ENCODE measurements at regions not wholly inside any gene's neighbourhood (a gene's known extent, or its start where the extent isn't known, plus 50 kb on each side); places are given as distances from the start of the nearest gene placed in this dataset.

GRCh38 chr10:58918887-58919286 is 257.6 kb upstream of the PHYHIPL start:
- Histone ChIP-seq H3K27ac (no peak overlapping the region), H3K4me1 (peaks cover 5% of the 10 kb centered on the region), H3K9me3 (no peaks in the 10 kb centered on the region), H3K36me3 (ENCODE audit: low read depth, missing control alignments) (no peaks in the 10 kb centered on the region), H3K27me3 (no peaks in the 10 kb centered on the region), H3K4me3 (no peak overlapping the region)
- intact Hi-C loops (cut with DNase I; ENCODE audit: low total_unique reads) = no loop called here
- TF ChIP-seq CTCF (IDR thresholded peaks at IDR 0.05) = no peak
- no peak for TF ChIP-seq POLR2A (IDR thresholded peaks at IDR 0.05)
- no peak for DNase-seq
- WGBS, 2 donors = 92 to 93% methylated on average over 2 of the region's 2 CpGs

- H3K4me3 ChIP-seq = no peak overlapping the region
- no peaks in the 10 kb centered on the region for H3K9me3 ChIP-seq
- intact Hi-C loops (cut with DNase I; ENCODE audit: low total_unique reads) = no loop called here
- no peaks in the 10 kb centered on the region for H3K27me3 ChIP-seq
- H3K4me1 ChIP-seq = peaks cover 5% of the 10 kb centered on the region
- 37 to 51% methylated on average over 3 of the region's 3 CpGs for WGBS, 2 donors
- H3K36me3 ChIP-seq (ENCODE audit: low read depth, missing control alignments) = no peaks in the 10 kb centered on the region
- no peak overlapping the region for H3K27ac ChIP-seq
- TF ChIP-seq CTCF (IDR thresholded peaks at IDR 0.05) = no peak
- no peak for TF ChIP-seq POLR2A (IDR thresholded peaks at IDR 0.05)
- DNase-seq = no peak
These were observed 256.4 kb upstream of the PHYHIPL start for GRCh38 chr10:58919927-58920654.

- no peak overlapping the region for H3K4me3 ChIP-seq
- no peaks in the 10 kb centered on the region for H3K27me3 ChIP-seq
These were observed 255.8 kb upstream of the PHYHIPL start for GRCh38 chr10:58920655-58921003.

DNA sequence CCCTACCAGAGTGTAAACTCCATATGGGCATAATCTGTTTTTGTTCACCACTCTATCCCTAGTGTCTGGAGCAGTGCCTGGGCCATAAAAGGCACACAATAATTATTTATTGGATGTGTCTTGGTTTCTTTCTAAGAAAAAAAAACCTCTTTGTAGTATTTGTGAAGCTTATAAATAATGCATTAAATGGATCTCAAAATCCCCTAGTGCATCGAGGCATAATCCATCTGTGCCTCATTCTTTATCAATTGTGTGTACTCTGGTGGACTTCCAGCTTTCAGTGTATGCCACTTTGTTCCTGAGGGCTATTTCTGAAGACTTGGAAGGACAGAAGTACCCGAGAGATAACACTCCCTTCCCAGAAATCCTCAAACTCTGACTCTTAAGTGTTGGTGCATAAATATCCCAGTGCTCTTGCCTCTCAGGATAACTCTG is 255.0 kb upstream of the PHYHIPL start:
- H3K4me3 ChIP-seq = no peak overlapping the region
- no peak for DNase-seq
- peaks cover 5% of the 10 kb centered on the region for H3K4me1 ChIP-seq
- no peaks in the 10 kb centered on the region for H3K9me3 ChIP-seq
- no peaks in the 10 kb centered on the region for H3K27me3 ChIP-seq
- intact Hi-C loops (cut with DNase I; ENCODE audit: low total_unique reads) = no loop called here
- H3K27ac ChIP-seq = no peak overlapping the region
- no peaks in the 10 kb centered on the region for H3K36me3 ChIP-seq (ENCODE audit: low read depth, missing control alignments)
- TF ChIP-seq POLR2A (IDR thresholded peaks at IDR 0.05) = no peak
- no peak for TF ChIP-seq CTCF (IDR thresholded peaks at IDR 0.05)
- WGBS, 2 donors = 41 to 55% methylated on average over 2 of the region's 2 CpGs

More at GRCh38 chr10:58920655-58921003, 255.8 kb upstream of the PHYHIPL start:
- Histone ChIP-seq H3K27ac (no peak overlapping the region), H3K36me3 (ENCODE audit: low read depth, missing control alignments) (no peaks in the 10 kb centered on the region), H3K9me3 (no peaks in the 10 kb centered on the region), H3K4me1 (peaks cover 5% of the 10 kb centered on the region)
- no peak for TF ChIP-seq POLR2A (IDR thresholded peaks at IDR 0.05)
- no peak for TF ChIP-seq CTCF (IDR thresholded peaks at IDR 0.05)
- no peak for DNase-seq
- intact Hi-C loops (cut with DNase I; ENCODE audit: low total_unique reads) = no loop called here

DNA sequence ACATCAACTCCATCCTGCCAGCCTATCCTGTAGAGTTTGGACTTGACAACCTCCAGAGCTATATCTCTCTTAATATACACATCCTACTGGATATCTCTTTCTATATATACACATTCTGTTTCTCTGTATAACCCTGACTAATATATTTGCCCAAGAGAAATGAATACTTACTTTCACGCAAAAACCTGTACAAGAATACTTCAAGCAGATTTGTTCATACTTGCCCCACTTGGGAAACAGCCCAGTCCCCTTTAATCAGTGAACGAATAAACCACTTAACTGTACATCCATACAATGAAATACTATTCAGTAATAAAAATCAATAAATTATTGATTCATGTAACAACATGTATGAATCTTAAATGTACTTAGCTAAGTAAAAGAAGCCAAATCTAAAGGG is 251.1 kb upstream of the PHYHIPL start:
- H3K9me3 ChIP-seq = no peaks in the 10 kb centered on the region
- TF ChIP-seq POLR2A (IDR thresholded peaks at IDR 0.05) (no peak), CTCF (IDR thresholded peaks at IDR 0.05) (no peak)
- no peaks in the 10 kb centered on the region for H3K27me3 ChIP-seq
- intact Hi-C loops (cut with DNase I; ENCODE audit: low total_unique reads) = no loop called here
- H3K4me1 ChIP-seq = peaks cover 3% of the 10 kb centered on the region
- no peak overlapping the region for H3K27ac ChIP-seq
- 88 to 96% methylated on average over 2 of the region's 2 CpGs for WGBS, 2 donors
- H3K4me3 ChIP-seq = no peak overlapping the region
- no peak for DNase-seq
- no peaks in the 10 kb centered on the region for H3K36me3 ChIP-seq (ENCODE audit: low read depth, missing control alignments)

Measured in testis (tissue), 2 donors.